IPS-18a (cell line): ENCODE measurements at regions not wholly inside any gene's neighbourhood (a gene's known extent, or its start where the extent isn't known, plus 50 kb on each side); places are given as distances from the start of the nearest gene placed in this dataset.

Experiments used
- H3K27ac ChIP-seq: one replicate; pipeline ENCODE4 v1.5.1; 2013; ENCODE audit warnings: low read length
- H3K27me3 ChIP-seq: one replicate; pipeline ENCODE4 v1.6.1; 2013; ENCODE audit warnings: mild to moderate bottlenecking, low read length; ENCODE audit not compliant: control insufficient read depth, insufficient read depth
- H3K36me3 ChIP-seq: one replicate; pipeline ENCODE4 v1.6.1; 2013; ENCODE audit warnings: low read depth, low read length; ENCODE audit not compliant: control insufficient read depth
- H3K4me1 ChIP-seq: one replicate; pipeline ENCODE4 v1.6.1; 2013; ENCODE audit warnings: low read depth, low read length; ENCODE audit not compliant: control insufficient read depth
- H3K4me3 ChIP-seq: one replicate; pipeline ENCODE4 v1.5.1; 2013; ENCODE audit warnings: low read length
- H3K9ac ChIP-seq: one replicate; pipeline ENCODE4 v1.6.1; 2013; ENCODE audit warnings: mild to moderate bottlenecking, low read length, moderate library complexity
- H3K9me3 ChIP-seq: one replicate; pipeline ENCODE4 v1.6.1; 2013; ENCODE audit warnings: low read depth, low read length; ENCODE audit not compliant: control insufficient read depth

GRCh38 chr15:77689821-77690220, 57.1 kb upstream of the LINGO1 start:
- Histone ChIP-seq H3K27ac (no peak overlapping the region), H3K9ac (no peak overlapping the region), H3K36me3 (no peaks in the 10 kb centered on the region), H3K27me3 (no peaks in the 10 kb centered on the region), H3K4me3 (no peak overlapping the region), H3K4me1 (no peaks in the 10 kb centered on the region), H3K9me3 (no peaks in the 10 kb centered on the region)

- Histone ChIP-seq H3K27ac (no peak overlapping the region), H3K36me3 (no peaks in the 10 kb centered on the region), H3K27me3 (no peaks in the 10 kb centered on the region), H3K4me1 (no peaks in the 10 kb centered on the region), H3K4me3 (no peak overlapping the region), H3K9ac (no peak overlapping the region), H3K9me3 (no peaks in the 10 kb centered on the region)
Measured at GRCh38 chr15:77688693-77689092, 56.0 kb upstream of the LINGO1 start.

GRCh38 chr15:77688266-77688665, 55.6 kb upstream of the LINGO1 start:
- Histone ChIP-seq H3K27ac (no peak overlapping the region), H3K9me3 (no peaks in the 10 kb centered on the region), H3K4me3 (no peak overlapping the region), H3K27me3 (no peaks in the 10 kb centered on the region), H3K36me3 (no peaks in the 10 kb centered on the region), H3K9ac (no peak overlapping the region), H3K4me1 (no peaks in the 10 kb centered on the region)

GRCh38 chr15:77685082-77685815, 52.5 kb upstream of the LINGO1 start:
- Histone ChIP-seq H3K4me3 (no peak overlapping the region), H3K36me3 (no peaks in the 10 kb centered on the region), H3K9me3 (no peaks in the 10 kb centered on the region), H3K4me1 (no peaks in the 10 kb centered on the region), H3K27ac (no peak overlapping the region), H3K9ac (no peak overlapping the region), H3K27me3 (no peaks in the 10 kb centered on the region)

- H3K9me3 ChIP-seq: no peaks in the 10 kb centered on the region
- H3K36me3 ChIP-seq: no peaks in the 10 kb centered on the region
- no peaks in the 10 kb centered on the region for H3K4me1 ChIP-seq
- H3K27me3 ChIP-seq: no peaks in the 10 kb centered on the region
- no peak overlapping the region for H3K27ac ChIP-seq
- H3K4me3 ChIP-seq: no peak overlapping the region
- H3K9ac ChIP-seq: no peak overlapping the region
Measured at GRCh38 chr15:77684341-77685081, 51.8 kb upstream of the LINGO1 start.

- Histone ChIP-seq H3K36me3 (no peaks in the 10 kb centered on the region), H3K9ac (no peak overlapping the region), H3K4me3 (no peak overlapping the region), H3K27me3 (no peaks in the 10 kb centered on the region), H3K9me3 (no peaks in the 10 kb centered on the region), H3K27ac (no peak overlapping the region), H3K4me1 (no peaks in the 10 kb centered on the region)
Measured at GRCh38 chr15:77682564-77682963, 49.9 kb upstream of the LINGO1 start.
